Neural cell (in vitro differentiated cells): ENCODE measurements at regions not wholly inside any gene's neighbourhood (a gene's known extent, or its start where the extent isn't known, plus 50 kb on each side); places are given as distances from the start of the nearest gene placed in this dataset.

Source experiments
- H2AFZ ChIP-seq: fragments of 200-600, 300-800 bp; sonication (generic), shearing (Covaris generic); 2 replicates; pipeline ENCODE4 v1.6.0; 2014; ENCODE audit warnings: low read depth, mild to moderate bottlenecking, antibody characterized with exemption, low read length, moderate library complexity
- H3F3A ChIP-seq: fragments of 200-600 bp; shearing (Covaris generic); 2 replicates; pipeline ENCODE4 v1.6.1; 2016; ENCODE audit warnings: mild to moderate bottlenecking, moderate library complexity, mixed read lengths, antibody characterized with exemption, low read length; ENCODE audit not compliant: insufficient read depth, poor library complexity, severe bottlenecking
- H3K27ac ChIP-seq: fragments of 200-600, 300-800 bp; sonication (generic), shearing (Covaris generic); 2 replicates; pipeline ENCODE4 v1.5.1; 2014; ENCODE audit warnings: mild to moderate bottlenecking, low read length, moderate library complexity
- H3K27me3 ChIP-seq: fragments of 300-800, 200-600 bp; sonication (generic), shearing (Covaris generic); 2 replicates; pipeline ENCODE4 v1.6.0; 2014; ENCODE audit warnings: mild to moderate bottlenecking, low read depth, low read length, moderate library complexity; ENCODE audit not compliant: insufficient read depth
- H3K36me3 ChIP-seq: fragments of 300-800, 200-600 bp; sonication (generic), shearing (Covaris generic); 2 replicates; pipeline ENCODE4 v1.5.1; 2014; ENCODE audit warnings: mild to moderate bottlenecking, antibody characterized with exemption, low read length, moderate library complexity; ENCODE audit not compliant: insufficient read depth
- H3K4me2 ChIP-seq: fragments of 300-800, 200-600 bp; sonication (generic), shearing (Covaris generic); 2 replicates; pipeline ENCODE4 v1.6.0; 2014; ENCODE audit warnings: mild to moderate bottlenecking, low read length
- H3K4me3 ChIP-seq: fragments of 300-800, 200-600 bp; sonication (generic), shearing (Covaris generic); 2 replicates; pipeline ENCODE4 v1.5.1; 2014; ENCODE audit warnings: mild to moderate bottlenecking, low read length, moderate library complexity
- H3K79me2 ChIP-seq: fragments of 200-600 bp; shearing (Covaris generic); replicated peaks from 2 replicates; pipeline ENCODE4 v1.6.0; 2014; ENCODE audit warnings: mild to moderate bottlenecking, low read length, moderate library complexity; ENCODE audit not compliant: insufficient read depth
- H3K9ac ChIP-seq: fragments of 300-800, 200-600 bp; sonication (generic), shearing (Covaris generic); 2 replicates; pipeline ENCODE4 v1.6.1; 2016; ENCODE audit warnings: mild to moderate bottlenecking, low read length, mixed read lengths
- H3K9me2 ChIP-seq: fragments of 200-600 bp; shearing (Covaris generic); 2 replicates; pipeline ENCODE4 v1.6.1; 2016; ENCODE audit warnings: mild to moderate bottlenecking, low read length, mixed read lengths; ENCODE audit not compliant: insufficient read depth
- H3K9me3 ChIP-seq: fragments of 200-600, 300-800 bp; sonication (generic), shearing (Covaris generic); 2 replicates; pipeline ENCODE4 v1.6.1; 2016; ENCODE audit warnings: mild to moderate bottlenecking, mixed run types, low read length, moderate library complexity, mixed read lengths
- H4K20me1 ChIP-seq: fragments of 200-600 bp; shearing (Covaris generic); 2 replicates; pipeline ENCODE4 v1.6.1; 2016; ENCODE audit warnings: mild to moderate bottlenecking, mixed run types; ENCODE audit not compliant: insufficient read depth
- CTCF ChIP-seq: fragments of 450-650 bp; IDR thresholded peaks from 2 replicates; pipeline ENCODE4 v1.5.1; 2014; ENCODE audit warnings: antibody characterized with exemption, mild to moderate bottlenecking, moderate library complexity; ENCODE audit not compliant: poor library complexity, severe bottlenecking
- EP300 ChIP-seq: fragments of 450-650 bp; conservative IDR thresholded peaks from 2 replicates; pipeline ENCODE4 v1.6.1; 2014; ENCODE audit warnings: antibody characterized with exemption, mild to moderate bottlenecking, moderate library complexity; ENCODE audit not compliant: poor library complexity, severe bottlenecking
- EZH2 ChIP-seq: fragments of 200-600, 300-800 bp; shearing (Covaris generic), sonication (generic); IDR thresholded peaks from 2 replicates; pipeline ENCODE4 v1.6.1; 2014; ENCODE audit warnings: antibody characterized with exemption, low read length, borderline replicate concordance, mild to moderate bottlenecking; ENCODE audit not compliant: insufficient read depth, poor library complexity, severe bottlenecking
- MXI1 ChIP-seq: fragments of 450-650 bp; conservative IDR thresholded peaks from 2 replicates; pipeline ENCODE4 v1.6.1; 2014; ENCODE audit warnings: antibody characterized with exemption, mild to moderate bottlenecking; ENCODE audit not compliant: poor library complexity, severe bottlenecking
- POLR2AphosphoS5 ChIP-seq: IDR thresholded peaks from 2 replicates; pipeline ENCODE4 v1.6.1; 2012
- RAD21 ChIP-seq: fragments of 450-650 bp; conservative IDR thresholded peaks from 2 replicates; pipeline ENCODE4 v1.6.1; 2014; ENCODE audit warnings: antibody characterized with exemption, mild to moderate bottlenecking, moderate library complexity
- REST ChIP-seq: IDR thresholded peaks from 2 replicates; pipeline ENCODE4 v1.6.1; 2012; ENCODE audit warnings: borderline replicate concordance
- SMC3 ChIP-seq: fragments of 450-650 bp; conservative IDR thresholded peaks from 2 replicates; pipeline ENCODE4 v1.6.1; 2014; ENCODE audit warnings: antibody characterized with exemption, mild to moderate bottlenecking, moderate library complexity; ENCODE audit not compliant: poor library complexity
- TAF1 ChIP-seq: IDR thresholded peaks from 2 replicates; pipeline ENCODE4 v1.6.1; 2012; ENCODE audit warnings: low read depth

GRCh38 chr4:187232796-187233195 lies 509.1 kb upstream of the FAT1 start:
- Histone ChIP-seq H3K27me3 (no peaks in the 10 kb centered on the region), H3K27ac (no peak overlapping the region), H3K4me3 (no peak overlapping the region), H3K9ac (no peak overlapping the region), H4K20me1 (no peaks in the 10 kb centered on the region), H3F3A (no peaks in the 10 kb centered on the region), H3K4me2 (no peak overlapping the region), H3K9me3 (no peaks in the 10 kb centered on the region), H3K9me2 (no peaks in the 10 kb centered on the region), H3K36me3 (no peaks in the 10 kb centered on the region), H2AFZ (no peak overlapping the region), H3K79me2 (no peaks in the 10 kb centered on the region)
- no peak for TF ChIP-seq RAD21
- TF ChIP-seq REST = no peak
- TF ChIP-seq POLR2AphosphoS5 = no peak
- no peak for TF ChIP-seq CTCF
- no peak for TF ChIP-seq MXI1
- no peak for TF ChIP-seq EZH2
- TF ChIP-seq TAF1 = no peak
- no peak for TF ChIP-seq SMC3
- TF ChIP-seq EP300 = no peak

GRCh38 chr4:187235456-187236170 lies 512.0 kb upstream of the FAT1 start:
- TF ChIP-seq SMC3 (no peak), RAD21 (no peak), REST (no peak), EZH2 (no peak), MXI1 (no peak), EP300 (no peak), POLR2AphosphoS5 (no peak), TAF1 (no peak), CTCF (no peak)
- Histone ChIP-seq H3K9ac (no peak overlapping the region), H3K27ac (no peak overlapping the region), H3K4me2 (no peak overlapping the region), H3K79me2 (no peaks in the 10 kb centered on the region), H4K20me1 (no peaks in the 10 kb centered on the region), H3F3A (no peaks in the 10 kb centered on the region), H2AFZ (no peak overlapping the region), H3K36me3 (no peaks in the 10 kb centered on the region), H3K27me3 (no peaks in the 10 kb centered on the region), H3K9me3 (no peaks in the 10 kb centered on the region), H3K4me3 (no peak overlapping the region), H3K9me2 (no peaks in the 10 kb centered on the region)
